Ishikawa (cell line): ENCODE measurements at regions not wholly inside any gene's neighbourhood (a gene's known extent, or its start where the extent isn't known, plus 50 kb on each side); places are given as distances from the start of the nearest gene placed in this dataset.
A peak's percentile ranks its signal among the peaks of the same experiment; 100 is the strongest.

Experiments
- CEBPB ChIP-seq: IDR thresholded peaks from 2 replicates; pipeline ENCODE4 v1.6.1; 2012
- CREB1 ChIP-seq: IDR thresholded peaks from 2 replicates; pipeline ENCODE4 v1.6.1; 2012; ENCODE audit warnings: low read depth
- EGR1 ChIP-seq: IDR thresholded peaks from 2 replicates; pipeline ENCODE4 v1.6.1; 2012
- EP300 ChIP-seq: IDR thresholded peaks from 2 replicates; pipeline ENCODE4 v1.6.1; 2012; ENCODE audit warnings: borderline replicate concordance
- FOXM1 ChIP-seq: IDR thresholded peaks from 2 replicates; pipeline ENCODE4 v1.6.1; 2012; ENCODE audit warnings: low read depth, borderline replicate concordance
- MAX ChIP-seq: IDR thresholded peaks from 2 replicates; pipeline ENCODE4 v1.6.1; 2012
- NFIC ChIP-seq: IDR thresholded peaks from 2 replicates; pipeline ENCODE4 v1.6.1; 2012
- RAD21 ChIP-seq: IDR thresholded peaks from 2 replicates; pipeline ENCODE4 v1.6.1; 2012; ENCODE audit warnings: low read depth
- REST ChIP-seq: IDR thresholded peaks from 2 replicates; pipeline ENCODE4 v1.6.1; 2012; ENCODE audit warnings: low read depth, mild to moderate bottlenecking
- TAF1 ChIP-seq: IDR thresholded peaks from 2 replicates; pipeline ENCODE4 v1.6.1; 2012; ENCODE audit warnings: low read depth, mild to moderate bottlenecking
- TCF12 ChIP-seq: IDR thresholded peaks from 2 replicates; pipeline ENCODE4 v1.6.1; 2012; ENCODE audit warnings: low read depth
- TEAD4 ChIP-seq: IDR thresholded peaks from 2 replicates; pipeline ENCODE4 v1.6.1; 2012
- USF1 ChIP-seq: IDR thresholded peaks from 2 replicates; pipeline ENCODE4 v1.6.1; 2012
- YY1 ChIP-seq: IDR thresholded peaks from 2 replicates; pipeline ENCODE4 v1.6.1; 2012; ENCODE audit warnings: low read depth
- ZBTB7A ChIP-seq: IDR thresholded peaks from 2 replicates; pipeline ENCODE4 v1.6.1; 2012; ENCODE audit warnings: low read depth

- no peak for TF ChIP-seq USF1
- TF ChIP-seq YY1 = no peak
- no peak for TF ChIP-seq EP300
- TF ChIP-seq CREB1 = no peak
- TF ChIP-seq TCF12 = no peak
- no peak for TF ChIP-seq ZBTB7A
- TF ChIP-seq TEAD4 = no peak
- TF ChIP-seq MAX = no peak
- TF ChIP-seq CEBPB = no peak
- TF ChIP-seq TAF1 = no peak
These were observed 71.1 kb upstream of the TMEM97 start for GRCh38 chr17:28247671-28248555.

GRCh38 chr17:28249706-28250105 lies 69.3 kb upstream of the TMEM97 start:
- TF ChIP-seq CREB1 (no peak), ZBTB7A (no peak), RAD21 (no peak), EGR1 (no peak), NFIC (no peak), TCF12 (no peak), CEBPB (no peak), FOXM1 (no peak)

GRCh38 chr17:28252436-28252835 lies 66.6 kb upstream of the TMEM97 start:
- TF ChIP-seq MAX (no peak), EP300 (no peak), TAF1 (no peak), USF1 (no peak), FOXM1 (no peak), NFIC (no peak), REST (no peak), TEAD4 (no peak), YY1 (no peak), TCF12 (no peak), EGR1 (no peak), CEBPB (no peak), ZBTB7A (no peak), RAD21 (no peak), CREB1 (no peak)

- TF ChIP-seq YY1 = no peak
- peak; percentile 66 for TF ChIP-seq REST
These were observed 65.3 kb upstream of the TMEM97 start for GRCh38 chr17:28253663-28254062.

GRCh38 chr17:28255616-28256015 lies 63.4 kb upstream of the TMEM97 start:
- no peak for TF ChIP-seq YY1
- no peak for TF ChIP-seq USF1
- no peak for TF ChIP-seq MAX
- no peak for TF ChIP-seq TAF1
- TF ChIP-seq REST = no peak
- TF ChIP-seq CREB1 = no peak
- no peak for TF ChIP-seq NFIC
- no peak for TF ChIP-seq RAD21
- no peak for TF ChIP-seq TCF12
- no peak for TF ChIP-seq TEAD4
- no peak for TF ChIP-seq ZBTB7A
- no peak for TF ChIP-seq CEBPB
- no peak for TF ChIP-seq EGR1
- no peak for TF ChIP-seq EP300
- no peak for TF ChIP-seq FOXM1
